ENCODE measurements at regions not wholly inside any gene's neighbourhood (a gene's known extent, or its start where the extent isn't known, plus 50 kb on each side); places are given as distances from the start of the nearest gene placed in this dataset.

DNA sequence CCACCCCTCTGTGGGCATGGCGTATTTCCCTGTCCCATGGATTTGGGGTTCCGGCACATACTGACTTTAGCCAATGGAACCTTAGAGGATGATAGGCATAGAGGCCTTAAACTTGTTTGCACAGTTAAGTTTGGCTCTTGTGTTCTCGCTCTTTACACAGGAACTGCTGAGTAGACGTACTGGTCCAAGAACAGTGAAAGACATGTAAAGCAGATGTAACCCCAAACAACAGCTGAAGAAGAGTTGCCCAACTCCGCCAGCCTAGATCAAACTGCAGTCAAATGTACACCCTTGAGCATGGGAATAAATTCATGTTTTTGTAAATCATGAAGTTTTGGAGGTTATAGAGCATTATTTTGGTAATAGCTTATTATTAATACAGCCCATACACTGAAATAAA lies 260.0 kb upstream of the NREP start:
- TF ChIP-seq, protein P1, sequence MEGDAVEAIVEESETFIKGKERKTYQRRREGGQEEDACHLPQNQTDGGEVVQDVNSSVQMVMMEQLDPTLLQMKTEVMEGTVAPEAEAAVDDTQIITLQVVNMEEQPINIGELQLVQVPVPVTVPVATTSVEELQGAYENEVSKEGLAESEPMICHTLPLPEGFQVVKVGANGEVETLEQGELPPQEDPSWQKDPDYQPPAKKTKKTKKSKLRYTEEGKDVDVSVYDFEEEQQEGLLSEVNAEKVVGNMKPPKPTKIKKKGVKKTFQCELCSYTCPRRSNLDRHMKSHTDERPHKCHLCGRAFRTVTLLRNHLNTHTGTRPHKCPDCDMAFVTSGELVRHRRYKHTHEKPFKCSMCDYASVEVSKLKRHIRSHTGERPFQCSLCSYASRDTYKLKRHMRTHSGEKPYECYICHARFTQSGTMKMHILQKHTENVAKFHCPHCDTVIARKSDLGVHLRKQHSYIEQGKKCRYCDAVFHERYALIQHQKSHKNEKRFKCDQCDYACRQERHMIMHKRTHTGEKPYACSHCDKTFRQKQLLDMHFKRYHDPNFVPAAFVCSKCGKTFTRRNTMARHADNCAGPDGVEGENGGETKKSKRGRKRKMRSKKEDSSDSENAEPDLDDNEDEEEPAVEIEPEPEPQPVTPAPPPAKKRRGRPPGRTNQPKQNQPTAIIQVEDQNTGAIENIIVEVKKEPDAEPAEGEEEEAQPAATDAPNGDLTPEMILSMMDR (IDR thresholded peaks at IDR 0.05; ENCODE audit: extremely low read depth, missing control alignments) = no peak
- DNase-seq (ENCODE audit: low spot score) = no peak

DNA sequence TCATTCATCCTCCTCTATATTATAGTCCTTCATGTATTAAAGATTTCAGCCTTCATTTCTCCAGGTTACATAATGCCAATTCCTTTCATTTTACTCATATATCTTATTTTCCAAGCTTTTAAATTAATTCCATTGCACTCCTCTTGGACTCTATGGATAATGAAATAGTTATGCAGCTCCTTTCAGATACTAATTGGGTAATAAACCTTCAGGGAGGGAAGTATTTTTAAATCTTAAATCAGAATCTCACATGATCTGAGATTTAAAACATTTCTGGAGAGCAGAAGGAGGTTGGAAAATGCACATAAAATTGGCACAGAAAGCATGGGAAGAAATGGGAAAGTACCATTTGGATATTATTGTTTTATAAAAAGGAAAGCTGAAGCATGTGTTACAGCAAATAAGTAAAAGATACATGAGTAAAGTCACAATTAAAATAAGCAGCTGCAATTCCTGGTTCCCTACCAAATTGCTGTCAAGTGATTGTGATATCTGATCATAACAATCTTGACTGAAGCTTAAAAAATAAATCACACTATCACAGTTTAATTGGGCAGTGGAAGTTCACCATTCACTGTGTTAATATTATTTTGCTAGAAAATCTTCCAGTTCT lies 257.9 kb upstream of the NREP start:
- TF ChIP-seq, protein P1 (IDR thresholded peaks at IDR 0.05; ENCODE audit: extremely low read depth, missing control alignments) = no peak
- DNase-seq (ENCODE audit: low spot score) = no peak

DNA sequence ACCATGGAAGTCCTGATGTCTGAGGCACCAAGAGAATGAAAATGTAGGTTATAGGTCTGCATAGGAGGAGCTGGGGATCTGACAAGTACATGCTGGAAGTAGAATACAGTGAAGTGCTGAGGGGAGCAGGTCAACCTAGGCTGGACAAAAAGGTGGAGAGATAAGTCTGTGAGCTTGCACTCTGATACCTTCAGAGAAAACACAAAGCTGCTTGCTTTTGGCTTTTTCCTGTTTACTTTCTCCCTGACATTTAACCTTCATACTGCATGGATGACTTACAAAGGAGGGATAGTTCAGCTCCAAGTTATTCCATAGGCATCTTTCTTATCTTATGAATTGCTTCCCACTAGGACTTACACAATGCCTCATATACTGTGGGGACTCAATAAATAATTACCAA lies 256.7 kb upstream of the NREP start:
- TF ChIP-seq, protein P1 (IDR thresholded peaks at IDR 0.05; ENCODE audit: extremely low read depth, missing control alignments) = no peak
- DNase-seq (ENCODE audit: low spot score) = no peak

DNA sequence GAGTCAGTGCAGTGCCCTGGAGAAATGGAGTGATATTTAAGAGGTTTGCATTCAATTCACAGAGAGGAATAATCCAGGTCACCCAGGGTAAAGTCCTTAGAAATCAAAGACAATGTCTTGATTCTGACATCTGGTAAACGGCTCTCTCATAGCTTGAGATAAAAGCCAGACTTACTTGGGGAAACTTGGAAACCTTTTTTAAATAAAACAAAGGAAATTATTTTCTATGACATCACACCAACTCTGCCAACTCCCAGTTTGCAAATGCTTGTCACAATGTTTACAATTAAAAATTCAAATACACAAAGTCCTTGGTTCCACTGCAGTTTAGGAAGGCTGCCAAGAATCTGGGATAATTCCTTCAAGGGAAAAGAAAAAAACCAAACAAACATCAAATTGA lies 255.1 kb upstream of the NREP start:
- TF ChIP-seq, protein P1 (IDR thresholded peaks at IDR 0.05; ENCODE audit: extremely low read depth, missing control alignments) = no peak
- no peak for DNase-seq (ENCODE audit: low spot score)

DNA sequence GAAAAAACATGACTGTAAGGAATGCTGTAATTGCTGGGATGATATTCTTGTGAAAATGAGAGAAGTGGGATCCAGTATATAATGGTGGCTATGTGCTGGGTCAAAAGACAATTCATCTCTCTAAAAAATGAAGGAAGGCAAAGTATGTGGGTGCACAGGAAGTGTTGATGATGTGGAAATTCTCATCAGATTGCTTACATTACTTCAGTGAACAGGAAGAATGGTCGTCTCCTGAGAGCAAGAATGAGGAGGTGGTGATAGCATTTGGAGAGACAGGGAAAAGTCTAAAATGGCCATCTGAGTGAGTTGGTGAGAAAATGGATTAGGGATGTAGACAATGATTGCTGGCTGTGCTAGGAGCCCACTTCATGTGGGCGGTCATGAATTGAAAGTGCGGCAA lies 253.5 kb upstream of the NREP start:
- DNase-seq (ENCODE audit: low spot score) = no peak
- TF ChIP-seq, protein P1 (IDR thresholded peaks at IDR 0.05; ENCODE audit: extremely low read depth, missing control alignments) = no peak

DNA sequence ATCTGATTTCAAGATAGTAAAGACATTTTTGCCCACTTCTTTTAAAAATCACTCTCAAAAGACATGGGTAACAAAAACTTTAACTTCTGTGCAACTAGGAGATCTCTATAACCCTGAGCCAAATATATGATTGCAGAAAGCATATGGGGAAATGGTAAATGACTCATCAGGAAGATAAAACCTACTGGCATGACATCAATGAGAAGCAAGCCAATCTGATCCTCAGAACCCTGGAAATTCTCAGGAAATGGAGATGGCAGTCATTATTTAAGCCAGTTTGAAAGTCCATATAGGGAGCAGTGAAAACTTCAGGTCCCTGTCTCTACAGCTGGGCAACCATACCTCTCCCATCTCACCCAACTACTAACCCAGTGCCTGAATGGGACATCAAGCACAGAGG lies 249.7 kb upstream of the NREP start:
- TF ChIP-seq, protein P1 (IDR thresholded peaks at IDR 0.05; ENCODE audit: extremely low read depth, missing control alignments) = no peak
- no peak for DNase-seq (ENCODE audit: low spot score)

DNA sequence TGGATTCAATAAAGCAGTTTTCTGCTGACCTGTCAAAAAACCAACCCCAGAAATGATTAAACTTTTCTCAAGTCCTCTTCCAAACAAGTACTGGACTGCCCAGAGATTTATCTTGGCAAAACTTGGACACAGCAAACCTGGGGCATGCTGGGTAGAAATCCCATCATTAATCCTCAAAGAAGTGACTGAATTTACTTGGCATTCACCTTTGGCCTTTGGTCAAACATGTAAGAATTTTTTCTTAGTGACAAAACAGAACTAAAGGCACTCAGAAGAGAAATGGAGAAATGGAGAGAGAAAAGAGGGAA lies 248.6 kb upstream of the NREP start:
- DNase-seq (ENCODE audit: low spot score) = no peak
- TF ChIP-seq, protein P1 (IDR thresholded peaks at IDR 0.05; ENCODE audit: extremely low read depth, missing control alignments) = no peak
